Trophoblast cell (in vitro differentiated cells and primary cell): ENCODE measurements at regions not wholly inside any gene's neighbourhood (a gene's known extent, or its start where the extent isn't known, plus 50 kb on each side); places are given as distances from the start of the nearest gene placed in this dataset.
A peak's percentile ranks its signal among the peaks of the same experiment; 100 is the strongest.

ENCODE experiments used
- DNase-seq, 2 donors: peaks; one replicate each; pipeline ENCODE4 v3.0.0-alpha.2; 2016
- H2AFZ ChIP-seq: 2 replicates; pipeline ENCODE4 v1.6.1; 2013; ENCODE audit warnings: low read length, moderate library complexity, mild to moderate bottlenecking; ENCODE audit not compliant: insufficient read depth, poor library complexity
- H2AK5ac ChIP-seq: 2 replicates; pipeline ENCODE4 v1.6.1; 2013; ENCODE audit warnings: mild to moderate bottlenecking, low read length
- H2BK120ac ChIP-seq: 2 replicates; pipeline ENCODE4 v1.6.1; 2013; ENCODE audit warnings: low read length, mild to moderate bottlenecking, moderate library complexity; ENCODE audit not compliant: insufficient read depth, poor library complexity
- H2BK12ac ChIP-seq: 2 replicates; pipeline ENCODE4 v1.6.1; 2013; ENCODE audit warnings: mild to moderate bottlenecking, low read length, moderate library complexity
- H2BK5ac ChIP-seq: 2 replicates; pipeline ENCODE4 v1.6.1; 2013; ENCODE audit warnings: low read length, low read depth, moderate library complexity, mild to moderate bottlenecking; ENCODE audit not compliant: poor library complexity
- H3K14ac ChIP-seq: 2 replicates; pipeline ENCODE4 v1.6.1; 2013; ENCODE audit warnings: mild to moderate bottlenecking, low read length
- H3K18ac ChIP-seq: 2 replicates; pipeline ENCODE4 v1.6.1; 2013; ENCODE audit warnings: mild to moderate bottlenecking, low read length
- H3K23ac ChIP-seq: 2 replicates; pipeline ENCODE4 v1.6.1; 2013; ENCODE audit warnings: low read length
- H3K27ac ChIP-seq: 2 replicates; pipeline ENCODE4 v1.5.1; 2013; ENCODE audit warnings: low read depth, mild to moderate bottlenecking, inconsistent platforms, low read length, moderate library complexity
- H3K27me3 ChIP-seq: 2 replicates; pipeline ENCODE4 v1.6.1; 2013; ENCODE audit warnings: inconsistent platforms, mild to moderate bottlenecking, low read length, moderate library complexity; ENCODE audit not compliant: insufficient read depth
- H3K36me3 ChIP-seq, 2 experiments: 1 replicate in 1 of 2; 2 replicates in 1 of 2; pipeline ENCODE4 v1.6.1; 2013; ENCODE audit warnings: low read length in 2 of 2, mild to moderate bottlenecking in 2 of 2, moderate library complexity in 1 of 2; ENCODE audit not compliant: insufficient read depth in 2 of 2, control insufficient read depth in 1 of 2
- H3K4ac ChIP-seq: 2 replicates; pipeline ENCODE4 v1.6.1; 2013; ENCODE audit warnings: low read depth, mild to moderate bottlenecking, low read length, moderate library complexity
- H3K4me1 ChIP-seq, 2 experiments: 1 replicate in 1 of 2; 2 replicates in 1 of 2; pipeline ENCODE4 v1.6.1; 2013; ENCODE audit warnings: low read length in 2 of 2, mild to moderate bottlenecking in 2 of 2, moderate library complexity in 1 of 2; ENCODE audit not compliant: insufficient read depth in 2 of 2, control insufficient read depth in 1 of 2
- H3K4me2 ChIP-seq: 2 replicates; pipeline ENCODE4 v1.6.1; 2013; ENCODE audit warnings: inconsistent platforms, mild to moderate bottlenecking, low read length, moderate library complexity
- H3K4me3 ChIP-seq: 2 replicates; pipeline ENCODE4 v1.5.1; 2013; ENCODE audit warnings: mild to moderate bottlenecking, low read depth, low read length, inconsistent platforms
- H3K79me1 ChIP-seq: one replicate; pipeline ENCODE4 v1.6.1; 2013; ENCODE audit warnings: low read length
- H3K79me2 ChIP-seq: 2 replicates; pipeline ENCODE4 v1.6.1; 2013; ENCODE audit warnings: low read length, mild to moderate bottlenecking; ENCODE audit not compliant: control insufficient read depth, insufficient read depth, poor library complexity
- H3K9ac ChIP-seq: 2 replicates; pipeline ENCODE4 v1.6.1; 2013; ENCODE audit warnings: mild to moderate bottlenecking, low read length
- H3K9me3 ChIP-seq: 2 replicates; pipeline ENCODE4 v1.6.1; 2013; ENCODE audit warnings: low read depth, mild to moderate bottlenecking, control low read depth, inconsistent platforms, low read length; ENCODE audit not compliant: insufficient read depth
- H4K12ac ChIP-seq: 2 replicates; pipeline ENCODE4 v1.6.1; 2013; ENCODE audit warnings: low read depth, mild to moderate bottlenecking, low read length, moderate library complexity
- H4K8ac ChIP-seq: 2 replicates; pipeline ENCODE4 v1.6.1; 2013; ENCODE audit warnings: low read depth, mild to moderate bottlenecking, low read length, moderate library complexity
- H4K91ac ChIP-seq: one replicate; pipeline ENCODE4 v1.6.1; 2013; ENCODE audit warnings: low read depth, mild to moderate bottlenecking, low read length, moderate library complexity
- WGBS: extraction: QIAGEN DNeasy Blood & Tissue Kit; methylation state at CpG from one replicate; pipeline ENCODE4 v1.1.7; 2013; ENCODE audit warnings: missing lambda C conversion rate; ENCODE audit not compliant: insufficient read length, insufficient coverage; ENCODE audit errors: extremely low coverage; 5-methylcytosine and 5-hydroxymethylcytosine counted together

DNA sequence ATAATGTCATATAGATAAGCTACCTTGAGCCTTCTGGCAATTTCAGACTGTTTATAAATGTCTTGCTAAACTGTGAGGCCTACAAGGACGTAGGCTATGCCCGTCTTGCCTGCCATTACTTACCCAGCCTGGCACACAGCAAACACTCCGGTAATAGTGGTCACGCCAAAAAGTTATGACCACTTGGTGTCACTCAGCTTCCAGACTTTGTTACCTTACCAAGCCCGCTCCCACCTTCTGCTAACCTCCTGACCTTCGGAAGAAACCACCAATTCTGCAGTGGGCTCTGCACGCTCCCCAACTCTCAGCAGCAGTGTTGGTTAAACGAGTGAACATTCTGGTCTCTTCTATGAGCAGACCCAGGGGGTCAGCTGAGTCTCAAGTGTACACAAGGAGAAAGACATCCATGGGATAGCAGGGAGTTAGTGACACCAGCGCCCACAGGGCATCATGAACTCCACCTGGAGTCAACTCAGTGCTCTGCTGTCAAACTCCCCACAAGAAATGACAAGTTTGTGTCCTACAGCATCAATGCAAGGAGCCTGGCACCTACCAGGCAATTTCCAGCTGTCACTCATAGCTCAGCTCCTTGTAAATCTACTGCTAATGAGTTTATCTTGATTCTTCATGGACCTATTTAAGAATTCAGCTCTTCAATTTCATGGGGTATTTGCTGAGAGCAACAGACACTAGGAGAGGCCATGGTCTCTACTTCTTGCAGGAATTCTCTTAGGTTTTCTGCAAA, 119.9 kb downstream of the TTLL2 start:
- Histone ChIP-seq H3K4me3 (no peak overlapping the region), H3K27ac (no peak overlapping the region), H2BK5ac (no peak overlapping the region), H3K4me1 (peaks cover 7 to 17% of the 10 kb centered on the region in 2 experiments), H3K36me3 (no peaks in the 10 kb centered on the region), H3K4ac (no peak overlapping the region), H2AK5ac (no peak overlapping the region), H3K79me2 (no peaks in the 10 kb centered on the region), H3K9me3 (no peaks in the 10 kb centered on the region), H3K18ac (no peak overlapping the region), H3K27me3 (no peaks in the 10 kb centered on the region), H2AFZ (no peak overlapping the region), H3K14ac (no peak overlapping the region), H3K23ac (no peak overlapping the region), H4K8ac (no peak overlapping the region), H2BK120ac (no peak overlapping the region), H4K91ac (no peak overlapping the region), H4K12ac (no peak overlapping the region), H2BK12ac (no peak overlapping the region), H3K9ac (no peak overlapping the region), H3K4me2 (no peak overlapping the region), H3K79me1 (peaks cover 6% of the 10 kb centered on the region)
- no CpG with 5 or more reads among the region's 9 CpGs for WGBS
- DNase-seq, result no peak

DNA sequence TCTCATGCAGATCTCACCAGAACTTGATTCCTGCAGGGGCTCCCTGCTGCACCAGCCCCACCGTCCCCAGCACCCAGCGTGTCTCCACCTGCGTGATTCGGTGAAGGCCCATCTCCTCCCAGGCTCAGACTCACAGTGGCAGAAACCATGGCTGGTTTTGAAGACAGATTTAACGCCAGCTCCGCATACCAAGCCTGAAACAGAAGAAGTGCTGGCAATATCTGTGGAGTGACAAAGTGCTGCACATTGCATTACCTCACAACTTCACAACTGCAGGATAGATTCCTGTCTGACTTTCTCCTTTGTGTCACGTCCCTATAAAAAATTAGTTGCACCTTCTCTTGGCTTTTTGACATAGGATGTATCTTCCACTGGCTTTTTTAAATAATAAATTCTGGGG, 120.7 kb downstream of the TTLL2 start:
- H4K12ac ChIP-seq, result no peak overlapping the region
- no peak overlapping the region for H3K14ac ChIP-seq
- H3K4me3 ChIP-seq, result no peak overlapping the region
- H3K4me2 ChIP-seq, result no peak overlapping the region
- no peaks in the 10 kb centered on the region for H3K36me3 ChIP-seq
- no peak overlapping the region for H3K27ac ChIP-seq
- H4K91ac ChIP-seq, result no peak overlapping the region
- no peak overlapping the region for H2BK12ac ChIP-seq
- H2AFZ ChIP-seq, result no peak overlapping the region
- no peak overlapping the region for H2AK5ac ChIP-seq
- no peak overlapping the region for H3K9ac ChIP-seq
- no peak overlapping the region for H2BK120ac ChIP-seq
- no peaks in the 10 kb centered on the region for H3K27me3 ChIP-seq
- no peak overlapping the region for H3K4ac ChIP-seq
- no CpG with 5 or more reads among the region's 7 CpGs for WGBS
- no peak overlapping the region for H3K18ac ChIP-seq
- peaks cover 7 to 17% of the 10 kb centered on the region in 2 experiments for H3K4me1 ChIP-seq
- H3K23ac ChIP-seq, result no peak overlapping the region
- no peaks in the 10 kb centered on the region for H3K79me2 ChIP-seq
- peak in 1 of 2 donors; percentile 11 for DNase-seq
- no peak overlapping the region for H4K8ac ChIP-seq
- H2BK5ac ChIP-seq, result no peak overlapping the region
- H3K79me1 ChIP-seq, result peaks cover 6% of the 10 kb centered on the region
- no peaks in the 10 kb centered on the region for H3K9me3 ChIP-seq

DNA sequence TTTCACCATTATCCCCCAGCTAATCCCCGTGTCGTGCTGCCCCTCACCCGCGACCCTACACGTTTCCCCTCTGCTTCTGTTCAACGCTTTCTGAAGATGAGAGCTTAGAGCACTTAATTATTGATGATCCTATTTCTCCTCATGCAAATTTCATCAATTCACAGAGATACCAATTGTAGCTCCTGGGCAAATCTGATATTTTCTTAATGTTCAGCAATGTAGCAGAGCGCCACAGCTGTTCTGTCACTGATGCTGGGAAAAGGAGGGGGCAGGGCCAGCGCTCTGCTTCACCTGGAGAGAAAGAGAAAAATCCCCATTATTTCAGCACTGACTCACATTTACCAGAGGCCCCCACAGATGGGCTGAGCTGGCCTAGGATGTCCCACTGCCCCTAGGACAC, 121.2 kb downstream of the TTLL2 start:
- H2BK12ac ChIP-seq, result no peak overlapping the region
- DNase-seq, result no peak
- H2AK5ac ChIP-seq, result no peak overlapping the region
- H3K18ac ChIP-seq, result no peak overlapping the region
- no peak overlapping the region for H4K8ac ChIP-seq
- no peak overlapping the region for H3K14ac ChIP-seq
- no peak overlapping the region for H4K12ac ChIP-seq
- H2BK120ac ChIP-seq, result no peak overlapping the region
- no peak overlapping the region for H3K4me3 ChIP-seq
- H4K91ac ChIP-seq, result peak overlapping the region; percentile 2
- peaks cover 6% of the 10 kb centered on the region for H3K79me1 ChIP-seq
- no peaks in the 10 kb centered on the region for H3K9me3 ChIP-seq
- H3K4me1 ChIP-seq, result peaks cover 7 to 17% of the 10 kb centered on the region in 2 experiments
- no peak overlapping the region for H2AFZ ChIP-seq
- no peaks in the 10 kb centered on the region for H3K27me3 ChIP-seq
- H3K79me2 ChIP-seq, result no peaks in the 10 kb centered on the region
- no CpG with 5 or more reads among the region's 8 CpGs for WGBS
- H3K9ac ChIP-seq, result no peak overlapping the region
- no peak overlapping the region for H3K27ac ChIP-seq
- H3K36me3 ChIP-seq, result no peaks in the 10 kb centered on the region
- H2BK5ac ChIP-seq, result no peak overlapping the region
- H3K4me2 ChIP-seq, result no peak overlapping the region
- no peak overlapping the region for H3K4ac ChIP-seq
- H3K23ac ChIP-seq, result no peak overlapping the region

DNA sequence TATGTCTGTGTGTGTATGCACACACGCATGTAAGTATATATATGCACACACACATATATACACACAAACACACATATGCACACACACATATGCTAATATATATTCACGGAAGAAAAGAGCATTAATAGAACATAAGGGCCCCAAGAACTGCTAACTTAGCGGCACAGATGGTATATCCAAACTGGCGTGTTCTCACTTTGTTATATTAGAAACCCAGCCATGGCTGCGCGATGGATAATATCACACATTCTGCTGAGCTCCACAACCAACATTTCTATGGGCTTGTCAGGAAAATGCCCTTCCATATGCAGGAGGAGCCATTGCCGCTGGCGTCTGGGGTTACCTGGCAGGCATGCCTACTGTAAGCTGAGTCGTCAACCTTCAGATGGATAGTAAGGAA, 122.1 kb downstream of the TTLL2 start:
- peaks cover 5% of the 10 kb centered on the region for H3K79me1 ChIP-seq
- no peak overlapping the region for H2AK5ac ChIP-seq
- no peak overlapping the region for H4K91ac ChIP-seq
- H3K23ac ChIP-seq, result no peak overlapping the region
- H3K4ac ChIP-seq, result no peak overlapping the region
- H3K9ac ChIP-seq, result no peak overlapping the region
- H2BK12ac ChIP-seq, result no peak overlapping the region
- no peak overlapping the region for H3K4me3 ChIP-seq
- H3K36me3 ChIP-seq, result no peaks in the 10 kb centered on the region
- no peak overlapping the region for H2BK5ac ChIP-seq
- DNase-seq, result no peak
- H3K4me2 ChIP-seq, result no peak overlapping the region
- no peak overlapping the region for H4K12ac ChIP-seq
- no peak overlapping the region for H3K14ac ChIP-seq
- no peaks in the 10 kb centered on the region for H3K9me3 ChIP-seq
- H4K8ac ChIP-seq, result no peak overlapping the region
- no peak overlapping the region for H2AFZ ChIP-seq
- no peaks in the 10 kb centered on the region for H3K79me2 ChIP-seq
- WGBS, result no CpG with 5 or more reads among the region's 9 CpGs
- no peak overlapping the region for H3K18ac ChIP-seq
- H3K27ac ChIP-seq, result no peak overlapping the region
- no peaks in the 10 kb centered on the region for H3K27me3 ChIP-seq
- H2BK120ac ChIP-seq, result no peak overlapping the region
- peaks cover 7 to 15% of the 10 kb centered on the region in 2 experiments for H3K4me1 ChIP-seq
